ENCODE measurements at regions not wholly inside any gene's neighbourhood (a gene's known extent, or its start where the extent isn't known, plus 50 kb on each side); places are given as distances from the start of the nearest gene placed in this dataset.
"Not testable (repeated sequence)": the region's sequence is repeated elsewhere in the genome, so short reads cannot be mapped to it uniquely, and the experiment has no call there.

DNA sequence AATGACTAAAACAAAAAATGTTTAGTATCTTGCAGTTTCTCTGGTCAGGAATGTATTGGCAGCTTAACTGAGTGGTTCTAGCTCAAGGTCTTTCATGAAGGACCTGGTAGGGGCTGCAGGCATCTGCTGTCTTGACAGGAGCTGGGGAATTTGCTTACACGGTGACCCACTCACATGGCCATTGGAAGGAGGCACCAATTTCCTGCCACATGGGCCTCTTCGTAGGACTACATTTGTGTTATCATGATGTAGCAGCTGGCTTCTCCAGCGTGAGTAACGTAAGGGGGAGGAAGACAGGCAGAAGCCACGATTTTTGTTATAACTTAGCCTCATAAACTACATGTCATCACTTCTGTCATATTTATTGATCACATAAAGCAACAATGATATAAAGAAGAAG lies 376.3 kb downstream of the AMY1C start:
- peaks cover 0 to 2% (median 0%) of the 10 kb centered on the region in 3 donors for H3K27me3 Mint-ChIP-seq (ENCODE audit: low read depth in 3 of 3)
- H3K27ac Mint-ChIP-seq: no peak overlapping the region

DNA sequence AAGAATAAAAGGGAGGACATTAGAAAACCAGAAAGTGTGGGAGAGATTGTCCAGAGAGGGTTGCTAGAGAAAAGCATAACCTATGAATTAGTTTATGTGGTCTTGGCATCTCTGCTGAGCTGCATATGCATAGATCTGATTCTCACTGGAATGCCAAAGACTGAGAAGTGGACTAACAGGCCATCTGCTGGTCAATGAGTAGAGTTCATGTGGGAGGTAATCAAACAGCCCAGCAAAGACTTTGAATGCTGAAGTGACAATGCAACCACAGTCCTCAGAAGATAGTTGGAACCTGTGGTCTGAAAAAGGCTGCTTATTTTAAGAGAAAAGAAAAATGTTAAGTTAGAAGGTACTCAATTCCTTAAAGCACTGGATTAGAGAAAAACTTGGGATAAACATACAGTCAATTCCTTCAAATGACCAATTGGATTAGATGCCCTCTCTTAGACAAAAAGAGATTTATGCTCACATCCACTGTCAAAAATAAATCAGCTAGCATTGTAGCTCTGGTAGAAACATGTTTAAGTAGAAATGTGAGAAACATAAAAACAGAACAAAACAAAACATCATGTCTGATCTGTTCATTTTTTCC lies 382.8 kb downstream of the AMY1C start:
- H3K27me3 Mint-ChIP-seq (ENCODE audit: low read depth in 3 of 3): peaks cover 0 to 3% (median 2%) of the 10 kb centered on the region in 3 donors
- DNase-seq: peak; percentile 12 to 33 (median 13)

More for the DNA sequence above, 376.3 kb downstream of the AMY1C start:
- no peaks in the 10 kb centered on the region for H3K36me3 Mint-ChIP-seq
- DNase-seq: no peak
- no peaks in the 10 kb centered on the region for H3K4me1 Mint-ChIP-seq
- H3K4me3 Mint-ChIP-seq: no peak overlapping the region
- H3K9me3 Mint-ChIP-seq: peaks cover 0 to 7% (median under 1%) of the 10 kb centered on the region in 6 donors

DNA sequence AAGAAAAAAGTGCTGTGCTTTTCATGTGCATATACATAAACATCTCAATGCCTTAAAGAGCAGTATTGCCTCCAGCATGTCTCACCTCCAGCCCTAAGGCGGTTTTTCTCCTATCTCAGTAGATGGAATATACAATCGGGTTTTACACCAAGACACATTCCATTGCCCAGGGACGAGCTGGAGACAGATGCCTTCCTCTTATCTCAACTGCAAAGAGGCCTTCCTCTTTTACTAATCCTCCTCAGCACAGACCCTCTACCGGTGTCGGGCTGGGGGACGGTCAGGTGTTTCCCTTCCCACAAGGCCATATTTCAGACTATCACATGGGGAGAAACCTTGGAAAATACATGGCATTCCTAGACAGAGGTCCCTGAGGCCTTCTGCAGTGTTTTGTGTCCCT lies 385.3 kb downstream of the AMY1C start:
- not testable (repeated sequence) for H3K36me3 Mint-ChIP-seq; DNase-seq; H3K4me1 Mint-ChIP-seq; H3K4me3 Mint-ChIP-seq; H3K27me3 Mint-ChIP-seq (ENCODE audit: low read depth in 3 of 3); H3K27ac Mint-ChIP-seq
- H3K9me3 Mint-ChIP-seq: peaks cover 0 to 22% (median 7%) of the 10 kb centered on the region in 6 donors

More for the DNA sequence above, 382.8 kb downstream of the AMY1C start:
- H3K36me3 Mint-ChIP-seq: no peaks in the 10 kb centered on the region
- no peak overlapping the region for H3K4me3 Mint-ChIP-seq
- peaks cover 0 to 11% (median 5%) of the 10 kb centered on the region in 6 donors for H3K9me3 Mint-ChIP-seq
- H3K27ac Mint-ChIP-seq: no peak overlapping the region
- H3K4me1 Mint-ChIP-seq: no peaks in the 10 kb centered on the region

DNA sequence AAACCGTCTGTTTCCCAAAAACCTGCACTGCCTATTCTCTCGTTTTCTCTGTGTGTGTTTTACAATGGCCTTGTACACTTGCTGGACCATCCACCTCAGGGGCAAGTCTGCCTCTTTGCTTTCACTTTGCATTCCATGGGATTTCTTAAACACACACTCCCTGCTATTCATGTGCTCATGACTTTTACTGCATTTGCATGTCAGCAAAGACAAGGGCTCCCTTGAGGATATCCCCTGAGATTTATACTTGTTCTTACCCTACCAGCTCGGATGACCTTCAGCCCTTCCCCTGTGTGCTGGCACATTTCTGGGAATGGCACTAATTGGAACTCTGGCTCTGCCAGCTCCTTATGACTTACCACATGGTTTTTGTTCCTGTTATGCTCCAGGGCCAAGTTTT lies 386.9 kb downstream of the AMY1C start:
- Mint-ChIP-seq H3K27me3 (ENCODE audit: low read depth in 3 of 3) (peaks cover 2 to 3% (median 3%) of the 10 kb centered on the region in 3 donors), H3K4me3 (no peak overlapping the region), H3K27ac (no peak overlapping the region), H3K4me1 (peaks cover under 1 to 1% of the 10 kb centered on the region in 2 donors), H3K36me3 (no peaks in the 10 kb centered on the region), H3K9me3 (peaks cover 0 to 26% (median 8%) of the 10 kb centered on the region in 6 donors)
- DNase-seq: no peak

DNA sequence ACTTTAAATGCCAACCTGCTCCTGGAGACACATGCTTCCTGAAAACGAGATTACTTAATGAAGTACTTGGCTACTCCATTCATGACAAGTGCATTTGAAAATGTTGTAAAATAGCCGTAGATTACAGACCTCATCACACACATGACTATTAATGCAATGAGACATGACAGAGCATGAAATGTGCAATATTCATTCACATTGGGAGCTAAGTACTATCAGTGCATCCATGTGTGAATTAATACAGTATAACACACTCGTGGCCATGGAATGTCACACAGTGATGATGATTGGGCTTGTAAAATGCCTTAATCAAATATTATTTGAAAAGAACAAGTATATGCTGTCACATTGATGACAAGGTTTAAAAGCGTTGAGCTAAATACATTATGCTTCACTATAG lies 407.0 kb downstream of the AMY1C start:
- no peak for DNase-seq
- Mint-ChIP-seq H3K27ac (no peak overlapping the region), H3K36me3 (no peaks in the 10 kb centered on the region), H3K27me3 (ENCODE audit: low read depth in 3 of 3) (peaks cover 0 to 5% (median 0%) of the 10 kb centered on the region in 3 donors), H3K4me3 (no peak overlapping the region), H3K4me1 (no peaks in the 10 kb centered on the region), H3K9me3 (peaks cover 7 to 50% (median 20%) of the 10 kb centered on the region in 6 donors)

DNA sequence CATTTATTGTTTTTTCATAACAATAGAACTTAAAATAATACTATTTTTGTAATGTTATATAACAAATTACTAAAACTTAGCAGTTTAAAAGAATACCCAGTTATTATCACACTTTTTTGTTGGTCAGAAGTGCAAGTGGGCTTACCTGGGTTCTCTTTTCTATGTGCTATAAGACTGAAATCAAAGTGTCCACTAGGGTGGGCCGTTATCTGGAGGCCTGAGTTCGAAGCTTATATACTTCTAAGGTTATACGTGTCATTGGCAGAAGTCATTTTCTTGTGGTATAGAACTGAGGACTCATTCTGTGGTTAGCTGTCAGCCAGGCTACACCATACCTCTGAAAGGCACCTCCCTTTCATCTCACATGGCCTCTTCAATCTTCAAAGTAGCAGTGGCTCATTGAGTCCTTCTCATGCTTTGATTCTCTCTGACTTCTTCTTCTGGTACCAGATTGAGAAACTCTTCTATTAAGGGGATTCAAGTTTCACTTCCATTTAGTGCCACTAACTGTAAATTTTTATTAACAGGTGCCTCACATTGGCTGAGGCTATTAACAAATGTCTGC lies 414.3 kb downstream of the AMY1C start:
- Mint-ChIP-seq H3K27me3 (ENCODE audit: low read depth in 3 of 3) (peaks cover 0 to 3% (median 2%) of the 10 kb centered on the region in 3 donors), H3K27ac (no peak overlapping the region), H3K36me3 (peaks cover 0 to 3% (median 0%) of the 10 kb centered on the region in 3 donors), H3K4me3 (no peak overlapping the region), H3K4me1 (no peaks in the 10 kb centered on the region), H3K9me3 (peaks cover 6 to 30% (median 9%) of the 10 kb centered on the region in 6 donors)
- no peak for DNase-seq

DNA sequence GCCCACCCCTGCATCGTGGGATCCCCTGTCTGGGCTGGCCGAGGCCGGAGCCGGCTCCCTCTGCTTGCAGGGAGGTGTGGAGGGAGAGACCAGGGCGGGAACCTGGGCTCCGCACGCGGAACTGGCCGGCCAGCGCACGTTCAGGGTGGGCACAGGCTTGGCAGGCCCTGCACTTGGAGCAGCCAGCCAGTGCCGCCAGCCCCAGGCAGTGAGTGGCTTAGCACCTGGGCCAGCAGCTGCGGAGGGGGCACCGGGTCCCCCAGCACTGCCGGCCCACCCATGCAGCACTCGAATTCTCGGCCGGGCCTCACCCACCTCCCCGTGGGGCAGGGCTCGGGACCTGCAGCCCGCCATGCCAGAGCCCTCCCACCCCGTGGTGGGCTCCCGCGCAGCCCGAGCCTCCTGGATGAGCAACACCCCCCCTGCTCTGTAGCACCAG lies 422.6 kb downstream of the AMY1C start:
- Mint-ChIP-seq H3K9me3 (peaks cover 4 to 24% (median 9%) of the 10 kb centered on the region in 6 donors), H3K27me3 (ENCODE audit: low read depth in 3 of 3) (peaks cover 0 to 1% (median 0%) of the 10 kb centered on the region in 3 donors), H3K36me3 (no peaks in the 10 kb centered on the region), H3K4me1 (peaks cover 0 to 1% of the 10 kb centered on the region in 2 donors), H3K27ac (no peak overlapping the region), H3K4me3 (no peak overlapping the region)
- DNase-seq: no peak

DNA sequence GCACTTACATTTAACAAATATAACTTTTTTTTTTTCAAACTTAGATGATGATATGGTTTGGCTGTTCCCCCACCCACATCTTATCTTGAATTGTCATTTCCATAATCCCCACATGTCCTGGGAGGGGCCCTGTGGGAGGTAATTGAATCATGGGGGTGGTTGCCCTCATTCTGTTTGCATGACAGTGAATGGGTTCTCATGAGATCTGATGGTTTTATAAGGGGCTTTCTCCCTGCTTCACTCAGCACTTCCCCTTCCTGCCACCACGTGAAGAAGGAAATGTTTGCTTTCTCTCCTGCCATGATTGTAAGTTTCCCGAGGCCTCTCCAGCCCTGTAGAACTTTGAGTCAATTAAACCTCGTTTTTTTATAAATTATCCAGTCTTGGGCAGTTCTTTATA lies 432.6 kb downstream of the AMY1C start:
- H3K27me3 Mint-ChIP-seq (ENCODE audit: low read depth in 3 of 3): peaks cover 0 to 2% (median 0%) of the 10 kb centered on the region in 3 donors
- H3K9me3 Mint-ChIP-seq: peaks cover 0 to 13% (median 6%) of the 10 kb centered on the region in 6 donors
- no peaks in the 10 kb centered on the region for H3K36me3 Mint-ChIP-seq
- H3K27ac Mint-ChIP-seq: no peak overlapping the region
- H3K4me3 Mint-ChIP-seq: no peak overlapping the region
- no peak for DNase-seq
- H3K4me1 Mint-ChIP-seq: no peaks in the 10 kb centered on the region

DNA sequence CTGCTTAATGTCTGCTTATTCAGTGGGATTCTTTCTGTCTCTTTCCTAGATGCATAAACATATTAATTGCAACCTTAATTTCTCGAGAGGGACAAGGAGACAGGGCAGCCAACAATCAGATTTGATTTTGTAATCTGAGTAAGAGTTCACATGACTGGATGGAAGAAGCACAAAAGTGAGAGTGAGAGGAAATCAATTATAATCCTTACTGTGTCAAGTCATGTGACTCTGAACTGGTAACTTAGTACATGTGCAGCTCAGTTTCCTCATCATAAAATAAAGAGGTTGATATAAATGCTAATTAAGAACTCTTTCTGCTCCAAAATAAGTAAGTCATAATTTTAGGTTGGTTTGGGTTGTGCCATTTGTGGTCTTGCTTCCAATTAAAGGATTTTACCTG lies 439.5 kb downstream of the AMY1C start:
- Mint-ChIP-seq H3K9me3 (peaks cover 0 to 19% (median 14%) of the 10 kb centered on the region in 6 donors), H3K4me3 (no peak overlapping the region), H3K27ac (no peak overlapping the region), H3K36me3 (no peaks in the 10 kb centered on the region), H3K4me1 (no peaks in the 10 kb centered on the region), H3K27me3 (ENCODE audit: low read depth in 3 of 3) (no peaks in the 10 kb centered on the region)
- DNase-seq: no peak

DNA sequence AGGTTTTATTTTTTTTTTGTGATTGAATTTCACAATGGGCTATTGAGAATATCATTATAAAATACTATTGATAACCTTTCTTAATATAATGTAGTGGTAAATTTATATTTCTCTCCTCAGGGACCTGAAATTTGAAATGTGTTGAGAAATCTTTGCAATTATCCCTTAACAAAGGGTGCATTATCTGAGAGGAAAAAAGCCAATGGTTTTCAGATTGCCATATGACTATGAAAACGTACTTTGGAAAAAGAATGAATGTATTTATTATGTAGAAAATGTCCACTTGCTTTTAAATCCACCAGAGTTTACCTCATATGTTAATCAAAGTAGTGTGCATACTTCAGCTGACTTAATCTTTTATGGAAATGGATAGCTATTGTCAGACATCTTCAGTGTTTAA lies 441.1 kb downstream of the AMY1C start:
- no peaks in the 10 kb centered on the region for H3K36me3 Mint-ChIP-seq
- H3K27ac Mint-ChIP-seq: no peak overlapping the region
- H3K4me3 Mint-ChIP-seq: no peak overlapping the region
- DNase-seq: no peak
- no peaks in the 10 kb centered on the region for H3K4me1 Mint-ChIP-seq
- peaks cover 0 to 24% (median 14%) of the 10 kb centered on the region in 6 donors for H3K9me3 Mint-ChIP-seq
- H3K27me3 Mint-ChIP-seq (ENCODE audit: low read depth in 3 of 3): no peaks in the 10 kb centered on the region

DNA sequence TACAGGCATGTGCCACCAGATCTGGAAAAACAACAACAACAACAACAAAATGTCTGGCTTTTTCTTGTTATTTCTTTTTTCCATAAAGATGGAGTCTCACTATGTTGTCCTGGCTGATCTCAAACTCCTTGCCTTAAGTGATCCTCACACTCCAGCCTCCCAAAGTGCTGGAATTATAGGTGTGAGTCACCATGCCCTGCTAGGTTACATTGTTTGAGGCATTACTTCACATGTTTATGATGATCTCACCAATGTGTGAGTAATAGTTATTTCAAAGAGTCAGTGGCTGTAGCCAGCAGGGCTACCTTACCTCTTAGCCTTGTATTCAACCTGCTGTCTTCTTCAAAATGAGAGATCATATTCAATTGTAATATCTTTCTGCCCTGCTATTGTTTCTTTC lies 445.7 kb downstream of the AMY1C start:
- no peak for DNase-seq
- no peak overlapping the region for H3K4me3 Mint-ChIP-seq
- H3K27me3 Mint-ChIP-seq (ENCODE audit: low read depth in 3 of 3): no peaks in the 10 kb centered on the region
- no peaks in the 10 kb centered on the region for H3K36me3 Mint-ChIP-seq
- no peaks in the 10 kb centered on the region for H3K4me1 Mint-ChIP-seq
- no peak overlapping the region for H3K27ac Mint-ChIP-seq
- peaks cover 5 to 37% (median 14%) of the 10 kb centered on the region in 6 donors for H3K9me3 Mint-ChIP-seq

DNA sequence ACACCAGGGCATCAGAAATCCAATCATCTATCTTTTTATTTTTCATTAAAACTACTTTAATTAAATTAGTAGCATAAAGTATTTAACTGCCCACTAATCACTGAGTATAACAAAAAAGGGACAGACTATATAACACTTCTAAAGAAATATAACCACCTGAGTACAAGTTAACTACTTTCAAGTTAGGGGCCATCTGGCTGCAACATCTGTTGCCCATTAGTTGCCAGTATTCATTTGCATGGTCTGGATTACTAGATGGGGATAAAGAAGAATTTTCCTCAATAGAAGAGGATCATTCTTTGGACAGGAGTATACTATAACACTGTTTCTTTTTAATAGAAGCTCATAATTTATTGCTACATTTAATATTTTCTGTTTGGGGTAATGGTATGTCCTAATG lies 446.4 kb downstream of the AMY1C start:
- H3K36me3 Mint-ChIP-seq: no peaks in the 10 kb centered on the region
- H3K27ac Mint-ChIP-seq: no peak overlapping the region
- no peak overlapping the region for H3K4me3 Mint-ChIP-seq
- peaks cover 5 to 44% (median 14%) of the 10 kb centered on the region in 6 donors for H3K9me3 Mint-ChIP-seq
- no peaks in the 10 kb centered on the region for H3K27me3 Mint-ChIP-seq (ENCODE audit: low read depth in 3 of 3)
- no peak for DNase-seq
- H3K4me1 Mint-ChIP-seq: no peaks in the 10 kb centered on the region

DNA sequence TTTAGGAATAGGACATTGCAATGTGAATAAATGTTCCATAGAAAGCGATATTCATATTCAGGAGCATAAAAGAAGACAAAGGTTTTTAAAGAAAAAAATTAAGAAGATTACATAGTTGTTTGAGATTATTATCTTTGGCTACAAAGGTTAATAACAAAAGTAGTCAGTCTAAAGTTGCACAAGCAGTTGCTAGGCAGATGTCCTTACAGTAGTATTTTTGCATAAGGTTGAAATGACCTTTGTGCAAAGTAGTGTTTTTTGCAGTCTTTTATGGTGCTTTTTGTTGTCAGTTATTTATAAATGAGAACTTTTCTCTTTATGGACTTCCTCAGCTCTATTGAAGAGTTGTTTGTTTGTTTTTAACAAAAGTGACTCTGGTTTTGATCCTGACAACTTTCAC lies 447.8 kb downstream of the AMY1C start:
- H3K27ac Mint-ChIP-seq: no peak overlapping the region

DNA sequence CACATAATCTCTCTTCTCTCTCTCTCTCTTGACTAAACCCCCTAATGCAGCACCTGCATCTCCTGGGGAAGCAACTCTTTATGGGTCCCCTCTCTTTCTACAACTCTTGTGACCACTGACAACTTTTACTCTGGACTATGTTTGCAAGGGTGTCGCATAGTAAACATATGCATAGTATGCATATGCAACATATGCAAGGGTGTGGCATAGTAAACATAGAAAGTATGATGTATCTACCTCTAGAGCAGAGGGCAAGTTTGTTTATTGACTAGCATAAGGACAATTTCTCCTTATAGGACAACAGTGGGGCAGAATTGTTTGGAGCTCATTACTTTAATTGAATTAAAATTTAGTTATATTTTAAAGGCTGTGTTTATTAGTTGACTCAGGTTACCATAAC lies 462.5 kb downstream of the AMY1C start:
- Mint-ChIP-seq H3K9me3 (peaks cover 8 to 34% (median 21%) of the 10 kb centered on the region in 6 donors), H3K27ac (no peak overlapping the region), H3K4me3 (no peak overlapping the region), H3K4me1 (no peaks in the 10 kb centered on the region), H3K36me3 (peaks cover 0 to 3% (median 0%) of the 10 kb centered on the region in 3 donors), H3K27me3 (ENCODE audit: low read depth in 3 of 3) (peaks cover 0 to 1% (median 0%) of the 10 kb centered on the region in 3 donors)
- no peak for DNase-seq

More for the DNA sequence above, 447.8 kb downstream of the AMY1C start:
- Mint-ChIP-seq H3K4me3 (no peak overlapping the region), H3K9me3 (peaks cover 5 to 45% (median 13%) of the 10 kb centered on the region in 6 donors), H3K36me3 (no peaks in the 10 kb centered on the region), H3K4me1 (no peaks in the 10 kb centered on the region), H3K27me3 (ENCODE audit: low read depth in 3 of 3) (no peaks in the 10 kb centered on the region)
- no peak for DNase-seq

Measured in immature natural killer cell (primary cell).